HG02588 (cell line): ENCODE measurements at regions not wholly inside any gene's neighbourhood (a gene's known extent, or its start where the extent isn't known, plus 50 kb on each side); places are given as distances from the start of the nearest gene placed in this dataset.

Experiments used
- ATAC-seq: cut with Tn5 transposase; IDR thresholded peaks from one replicate; pipeline ENCODE4 v1.9.1; 2021; ENCODE audit warnings: mild to moderate bottlenecking, moderate library complexity; ENCODE audit not compliant: unreplicated experiment

GRCh38 chr2:16262526-16263178 is 322.3 kb downstream of the MYCN start:
- ATAC-seq, result no peak

GRCh38 chr2:16261791-16262190 is 321.4 kb downstream of the MYCN start:
- ATAC-seq, result no peak

GRCh38 chr2:16261071-16261470 is 320.7 kb downstream of the MYCN start:
- ATAC-seq, result no peak

GRCh38 chr2:16260041-16260830 is 319.9 kb downstream of the MYCN start:
- no peak for ATAC-seq

- no peak for ATAC-seq
These were observed 318.7 kb downstream of the MYCN start for GRCh38 chr2:16259010-16259409.

- no peak for ATAC-seq
These were observed 318.0 kb downstream of the MYCN start for GRCh38 chr2:16258350-16258749.

GRCh38 chr2:16257322-16258028 is 317.1 kb downstream of the MYCN start:
- ATAC-seq, result no peak

- ATAC-seq, result no peak
These were observed 316.4 kb downstream of the MYCN start for GRCh38 chr2:16256601-16257321.

GRCh38 chr2:16255120-16255519 is 314.8 kb downstream of the MYCN start:
- no peak for ATAC-seq

GRCh38 chr2:16254356-16254965 is 314.1 kb downstream of the MYCN start:
- ATAC-seq, result no peak

- ATAC-seq, result no peak
These were observed 312.9 kb downstream of the MYCN start for GRCh38 chr2:16253291-16253690.

- no peak for ATAC-seq
These were observed 312.5 kb downstream of the MYCN start for GRCh38 chr2:16252891-16253290.

- no peak for ATAC-seq
These were observed 311.9 kb downstream of the MYCN start for GRCh38 chr2:16252251-16252650.

- no peak for ATAC-seq
These were observed 311.3 kb downstream of the MYCN start for GRCh38 chr2:16251511-16252225.

GRCh38 chr2:16250886-16251285 is 310.5 kb downstream of the MYCN start:
- no peak for ATAC-seq

- no peak for ATAC-seq
These were observed 310.1 kb downstream of the MYCN start for GRCh38 chr2:16250466-16250865.

- ATAC-seq, result no peak
These were observed 309.7 kb downstream of the MYCN start for GRCh38 chr2:16250056-16250425.

- ATAC-seq, result no peak
These were observed 309.1 kb downstream of the MYCN start for GRCh38 chr2:16249246-16250055.

GRCh38 chr2:16248571-16249105 is 308.3 kb downstream of the MYCN start:
- no peak for ATAC-seq
